Activated T-cell treated with anti-CD3 and anti-CD28 coated beads for 4 hours (primary cell): ENCODE measurements at regions not wholly inside any gene's neighbourhood (a gene's known extent, or its start where the extent isn't known, plus 50 kb on each side); places are given as distances from the start of the nearest gene placed in this dataset.
"Not testable (repeated sequence)": the region's sequence is repeated elsewhere in the genome, so short reads cannot be mapped to it uniquely, and the experiment has no call there.

Source experiments
- DNase-seq: peaks from one replicate; pipeline ENCODE4 v3.0.0-alpha.2; 2020

GRCh38 chr14:35932136-35932535 lies 106.0 kb downstream of the BRMS1L start:
- no peak for DNase-seq

GRCh38 chr14:35931346-35931745 lies 105.2 kb downstream of the BRMS1L start:
- no peak for DNase-seq

- no peak for DNase-seq
Measured at GRCh38 chr14:35929186-35929585, 103.0 kb downstream of the BRMS1L start.

GRCh38 chr14:35927727-35928126 lies 101.6 kb downstream of the BRMS1L start:
- no peak for DNase-seq

- DNase-seq: no peak
Measured at GRCh38 chr14:35925319-35925718, 99.2 kb downstream of the BRMS1L start.

GRCh38 chr14:35922590-35922989 lies 96.5 kb downstream of the BRMS1L start:
- not testable (repeated sequence) for DNase-seq

- no peak for DNase-seq
Measured at GRCh38 chr14:35921745-35922144, 95.6 kb downstream of the BRMS1L start.
